HepG2 (cell line): ENCODE measurements at regions not wholly inside any gene's neighbourhood (a gene's known extent, or its start where the extent isn't known, plus 50 kb on each side); places are given as distances from the start of the nearest gene placed in this dataset.

Experiments
- ATAC-seq: fragments of 200-7000 bp; cut with Tn5 transposase; 3 replicates; pipeline ENCODE4 v1.9.1; 2020; ENCODE audit warnings: mild to moderate bottlenecking, moderate library complexity
- BruUV-seq: library from RNA; stranded (reverse); fragments of 400-500 nt; replicated peaks from 2 replicates; lab custom pipeline; 2021; lab: Mats Ljungman, UMichigan
- CTCF ChIA-PET: fragments of 300-600 bp; formaldehyde crosslinking; extraction: SDS; loops from one replicate; lab custom pipeline; 2021; ENCODE audit warnings: low total read pairs, inconsistent platforms, low intra/inter-chr PET ratio; lab: Yijun Ruan, JAX
- POLR2A ChIA-PET: fragments of 350-600 bp; sonication (Branson Sonifier 250); formaldehyde crosslinking; loops from one replicate; lab custom pipeline; 2020; ENCODE audit warnings: antibody characterized with exemption, inconsistent platforms; lab: Yijun Ruan, JAX
- DNase-seq: peaks from one replicate; pipeline ENCODE4 v3.0.0-alpha.2; 2015; ENCODE audit warnings: low spot score
- FAIRE-seq: peaks from 3 replicates; lab custom pipeline; 2011; peaks lifted over from hg19 to GRCh38; lab: Jason Lieb, UNC
- H2AFZ ChIP-seq: one replicate; pipeline ENCODE4 v1.6.1; 2011; ENCODE audit warnings: low read length, inconsistent platforms
- H3K27ac ChIP-seq: fragments of 300-600 bp; 3 replicates; pipeline ENCODE4 v1.8.0; 2011; ENCODE audit warnings: mixed run types, mild to moderate bottlenecking, mixed read lengths, low read length, inconsistent platforms; ENCODE audit not compliant: insufficient read depth; ENCODE audit errors: extremely low read length
- H3K27me3 ChIP-seq, 2 experiments: fragments of 200-600 bp in 1 of 2; 2 replicates in 1 of 2; 3 replicates in 1 of 2; pipeline versions ENCODE4 v1.6.0 to v1.8.0; 2011; ENCODE audit warnings: low read length in 2 of 2, mild to moderate bottlenecking in 2 of 2, moderate library complexity in 2 of 2, inconsistent platforms in 1 of 2; ENCODE audit not compliant: insufficient read depth in 2 of 2, control insufficient read depth in 1 of 2
- H3K36me3 ChIP-seq, 2 experiments: fragments of 200-600 bp in 1 of 2; replicated peaks in 1 of 2; 2 replicates in 1 of 2; 3 replicates in 1 of 2; pipeline versions ENCODE4 v1.5.1 to v1.8.0; 2011; ENCODE audit warnings: low read length in 2 of 2, inconsistent platforms in 1 of 2; ENCODE audit not compliant: insufficient read depth in 2 of 2, control insufficient read depth in 1 of 2
- H3K4me1 ChIP-seq: 2 replicates; pipeline ENCODE4 v1.5.1; 2012; ENCODE audit warnings: low read length, inconsistent platforms; ENCODE audit not compliant: insufficient read depth
- H3K4me2 ChIP-seq: 2 replicates; pipeline ENCODE4 v1.6.0; 2011; ENCODE audit warnings: low read depth, low read length, inconsistent platforms
- H3K4me3 ChIP-seq, 3 experiments: fragments of 200-600 bp in 1 of 3; sonication (generic), shearing (Covaris generic) in 1 of 3; replicated peaks in 1 of 3; 2 replicates each; pipeline ENCODE4 v1.5.1; 2011 to 2016; ENCODE audit warnings: low read length in 3 of 3, inconsistent platforms in 2 of 3, low read depth in 2 of 3, mild to moderate bottlenecking in 2 of 3, control low read depth in 1 of 3, mixed read lengths in 1 of 3; ENCODE audit not compliant: insufficient read depth in 1 of 3
- H3K79me2 ChIP-seq: one replicate; pipeline ENCODE4 v1.6.1; 2011; ENCODE audit warnings: low read length, inconsistent platforms; ENCODE audit not compliant: insufficient read depth
- H3K9ac ChIP-seq: 2 replicates; pipeline ENCODE4 v1.6.0; 2011; ENCODE audit warnings: mild to moderate bottlenecking, low read depth, low read length, inconsistent platforms; ENCODE audit not compliant: insufficient read depth
- H3K9me3 ChIP-seq: 2 replicates; pipeline ENCODE4 v1.5.1; 2012; ENCODE audit warnings: mild to moderate bottlenecking, low read length
- H4K20me1 ChIP-seq: 2 replicates; pipeline ENCODE4 v1.6.0; 2011; ENCODE audit warnings: inconsistent platforms, mild to moderate bottlenecking, low read length, moderate library complexity; ENCODE audit not compliant: insufficient read depth
- FOSL1 ChIP-seq: sonication (generic); formaldehyde crosslinking; IDR thresholded peaks from 2 replicates; pipeline ENCODE4 v1.9.0; 2021; ENCODE audit warnings: missing genetic modification reagents, borderline replicate concordance
- JUNB ChIP-seq: sonication (generic); formaldehyde crosslinking; IDR thresholded peaks from 2 replicates; pipeline ENCODE4 v1.8.0; 2022; ENCODE audit warnings: missing genetic modification reagents, mild to moderate bottlenecking, borderline replicate concordance
- RBAK ChIP-seq: sonication (generic); formaldehyde crosslinking; IDR thresholded peaks from 2 replicates; pipeline ENCODE4 v1.5.1; 2020; ENCODE audit warnings: mild to moderate bottlenecking, missing genetic modification reagents
- RERE ChIP-seq: IDR thresholded peaks from 2 replicates; pipeline ENCODE4 v1.6.1; 2016; ENCODE audit warnings: low read depth, missing genetic modification reagents, missing compliant biosample characterization
- SNAPC2 ChIP-seq: sonication (generic); formaldehyde crosslinking; IDR thresholded peaks from 2 replicates; pipeline ENCODE4 v1.8.1; 2022; ENCODE audit warnings: mild to moderate bottlenecking, missing genetic modification reagents
- ZEB1 ChIP-seq: IDR thresholded peaks from 2 replicates; pipeline ENCODE4 v1.6.1; 2012; ENCODE audit warnings: mild to moderate bottlenecking, low read depth, inconsistent platforms; ENCODE audit not compliant: insufficient replicate concordance
- in situ Hi-C: cut with HindIII; loops from 2 replicates; pipeline ENCODE4 v1.10.0; 2017; ENCODE audit warnings: low pct_unique_long_range_greater_than_20kb; ENCODE audit not compliant: extremely low pct_ligation_motif_present
- intact Hi-C: fragments of 100-400 bp; cut with micrococcal nuclease; formaldehyde crosslinking; loops from one replicate; pipeline ENCODE4 v1.10.0; 2022; ENCODE audit not compliant: unreplicated experiment

- no peak for TF ChIP-seq ZEB1
- no peak for TF ChIP-seq SNAPC2
Observed at GRCh38 chr18:60538891-60539290, 166.3 kb upstream of the MC4R start (continued).

GRCh38 chr18:60541661-60542060 lies 169.1 kb upstream of the MC4R start:
- no peak overlapping the region for H3K4me2 ChIP-seq
- BruUV-seq: no TSS peak
- TF ChIP-seq RBAK (CRISPR knock-in tag) (no peak), JUNB (CRISPR knock-in tag) (no peak), RERE (CRISPR knock-in tag) (no peak), FOSL1 (CRISPR knock-in tag) (no peak)
- H2AFZ ChIP-seq: no peak overlapping the region
- ChIA-PET CTCF (no interaction called here), POLR2A (no interaction called here)
- no peak for ATAC-seq
- H3K36me3 ChIP-seq: no peaks in the 10 kb centered on the region
- H3K27me3 ChIP-seq: no peaks in the 10 kb centered on the region; a peak in 1 of 5 replicates
- H3K4me1 ChIP-seq: no peaks in the 10 kb centered on the region
- no peaks in the 10 kb centered on the region for H4K20me1 ChIP-seq
- DNase-seq: no peak
- H3K4me3 ChIP-seq: no peak overlapping the region
- no peaks in the 10 kb centered on the region for H3K9me3 ChIP-seq
- in situ Hi-C loops (loop anchor here (10.0 to 25.0 kb wide), 2 partner anchors 557 to 704 kb away; no protein-coding TSS in a partner anchor), intact Hi-C loops (no loop called here)
- H3K79me2 ChIP-seq: no peaks in the 10 kb centered on the region
- no peak for FAIRE-seq
- H3K27ac ChIP-seq: no peak overlapping the region
- H3K9ac ChIP-seq: no peak overlapping the region
